Neutrophil (primary cell): ENCODE measurements at regions not wholly inside any gene's neighbourhood (a gene's known extent, or its start where the extent isn't known, plus 50 kb on each side); places are given as distances from the start of the nearest gene placed in this dataset.

ENCODE experiments used
- H3K27ac ChIP-seq: fragments of 200-600 bp; sonication (generic); 2 replicates; pipeline ENCODE4 v1.5.1; 2016; ENCODE audit warnings: mild to moderate bottlenecking, moderate library complexity
- H3K27me3 ChIP-seq: fragments of 200-600 bp; sonication (generic); 2 replicates; pipeline ENCODE4 v1.6.0; 2016; ENCODE audit warnings: mild to moderate bottlenecking
- H3K36me3 ChIP-seq: fragments of 200-600 bp; sonication (generic); 2 replicates; pipeline ENCODE4 v1.5.1; 2017
- H3K4me1 ChIP-seq, 2 experiments: fragments of 200-600 bp in 1 of 2; sonication (generic) in 1 of 2; 1 replicate in 1 of 2; 2 replicates in 1 of 2; pipeline versions ENCODE4 v1.5.1 to v1.6.1; 2013 to 2016; ENCODE audit warnings: low read depth in 1 of 2, low read length in 1 of 2, mild to moderate bottlenecking in 1 of 2, moderate library complexity in 1 of 2; ENCODE audit not compliant: control insufficient read depth in 1 of 2, insufficient read depth in 1 of 2
- H3K4me3 ChIP-seq, 2 experiments: fragments of 200-600 bp in 1 of 2; sonication (generic) in 1 of 2; 1 replicate in 1 of 2; 2 replicates in 1 of 2; pipeline ENCODE4 v1.5.1; 2013 to 2016; ENCODE audit warnings: low read depth in 1 of 2, low read length in 1 of 2, mild to moderate bottlenecking in 1 of 2, moderate library complexity in 1 of 2
- H3K9me3 ChIP-seq: fragments of 200-600 bp; sonication (generic); 2 replicates; pipeline ENCODE4 v1.5.1; 2016
- TF ChIP-seq, protein P1 (sequence below): fragments of 200-600 bp; sonication (generic); IDR thresholded peaks from 2 replicates; pipeline ENCODE4 v1.5.1; 2016; ENCODE audit warnings: antibody characterized with exemption

- Histone ChIP-seq H3K27ac (no peak overlapping the region), H3K4me3 (no peak overlapping the region), H3K4me1 (no peaks in the 10 kb centered on the region), H3K36me3 (no peaks in the 10 kb centered on the region), H3K27me3 (peaks cover 19% of the 10 kb centered on the region), H3K9me3 (no peaks in the 10 kb centered on the region)
- TF ChIP-seq, protein P1, sequence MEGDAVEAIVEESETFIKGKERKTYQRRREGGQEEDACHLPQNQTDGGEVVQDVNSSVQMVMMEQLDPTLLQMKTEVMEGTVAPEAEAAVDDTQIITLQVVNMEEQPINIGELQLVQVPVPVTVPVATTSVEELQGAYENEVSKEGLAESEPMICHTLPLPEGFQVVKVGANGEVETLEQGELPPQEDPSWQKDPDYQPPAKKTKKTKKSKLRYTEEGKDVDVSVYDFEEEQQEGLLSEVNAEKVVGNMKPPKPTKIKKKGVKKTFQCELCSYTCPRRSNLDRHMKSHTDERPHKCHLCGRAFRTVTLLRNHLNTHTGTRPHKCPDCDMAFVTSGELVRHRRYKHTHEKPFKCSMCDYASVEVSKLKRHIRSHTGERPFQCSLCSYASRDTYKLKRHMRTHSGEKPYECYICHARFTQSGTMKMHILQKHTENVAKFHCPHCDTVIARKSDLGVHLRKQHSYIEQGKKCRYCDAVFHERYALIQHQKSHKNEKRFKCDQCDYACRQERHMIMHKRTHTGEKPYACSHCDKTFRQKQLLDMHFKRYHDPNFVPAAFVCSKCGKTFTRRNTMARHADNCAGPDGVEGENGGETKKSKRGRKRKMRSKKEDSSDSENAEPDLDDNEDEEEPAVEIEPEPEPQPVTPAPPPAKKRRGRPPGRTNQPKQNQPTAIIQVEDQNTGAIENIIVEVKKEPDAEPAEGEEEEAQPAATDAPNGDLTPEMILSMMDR = no peak
These were observed 85.4 kb downstream of the CH25H start for GRCh38 chr10:89121764-89122020.

GRCh38 chr10:89120931-89121763 lies 86.0 kb downstream of the CH25H start:
- H3K4me3 ChIP-seq = no peak overlapping the region
- TF ChIP-seq, protein P1 = no peak
- no peaks in the 10 kb centered on the region for H3K9me3 ChIP-seq
- H3K27me3 ChIP-seq = peaks cover 13% of the 10 kb centered on the region
- H3K4me1 ChIP-seq = no peaks in the 10 kb centered on the region
- H3K36me3 ChIP-seq = no peaks in the 10 kb centered on the region
- H3K27ac ChIP-seq = no peak overlapping the region

DNA sequence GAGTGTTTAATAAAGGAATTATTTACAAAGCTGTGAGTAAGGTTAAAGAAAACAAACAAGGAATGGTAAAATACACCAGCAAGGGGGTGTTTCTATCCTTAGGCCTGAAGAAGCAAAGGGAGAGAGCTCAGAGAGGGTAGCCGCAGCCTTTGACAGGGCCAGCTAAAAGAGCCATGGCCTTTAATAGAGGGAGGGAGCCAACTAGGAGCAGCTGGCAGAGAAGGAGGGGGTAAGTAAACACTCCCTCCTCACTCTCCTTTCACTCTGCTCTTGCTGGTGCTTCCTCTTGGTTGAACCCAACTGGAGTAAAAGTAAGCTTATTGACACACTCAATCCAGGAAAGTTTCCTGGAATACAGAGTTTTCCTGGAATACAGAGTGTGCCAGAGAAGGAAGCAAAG lies 87.5 kb downstream of the CH25H start:
- Histone ChIP-seq H3K27ac (no peak overlapping the region), H3K9me3 (no peaks in the 10 kb centered on the region), H3K27me3 (peaks cover 4% of the 10 kb centered on the region), H3K4me3 (no peak overlapping the region), H3K4me1 (no peaks in the 10 kb centered on the region), H3K36me3 (no peaks in the 10 kb centered on the region)
- TF ChIP-seq, protein P1 = no peak

DNA sequence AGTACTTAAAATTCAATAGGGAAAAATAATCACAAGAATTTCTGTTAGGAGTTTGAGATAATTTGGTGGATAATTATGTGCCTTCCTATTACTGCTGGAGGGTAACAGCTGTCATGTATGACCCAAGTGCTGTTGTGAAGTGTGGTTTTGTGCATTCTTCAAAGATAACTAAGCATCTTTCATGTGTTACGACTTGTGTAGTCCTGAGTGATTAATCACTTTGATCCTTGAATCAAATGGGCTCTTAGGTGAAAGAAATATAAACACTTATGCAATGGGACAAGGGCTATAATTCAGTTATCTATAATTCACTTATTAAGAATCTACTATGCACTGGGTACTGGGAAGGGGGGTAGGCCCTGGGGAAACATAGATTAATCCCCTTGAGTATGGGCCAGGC lies 89.0 kb downstream of the CH25H start:
- no peak overlapping the region for H3K27ac ChIP-seq
- H3K4me1 ChIP-seq = no peaks in the 10 kb centered on the region
- no peaks in the 10 kb centered on the region for H3K9me3 ChIP-seq
- TF ChIP-seq, protein P1 = no peak
- H3K4me3 ChIP-seq = no peak overlapping the region
- no peaks in the 10 kb centered on the region for H3K27me3 ChIP-seq
- no peaks in the 10 kb centered on the region for H3K36me3 ChIP-seq

GRCh38 chr10:89115876-89116627 lies 91.1 kb downstream of the CH25H start:
- no peaks in the 10 kb centered on the region for H3K36me3 ChIP-seq
- no peaks in the 10 kb centered on the region for H3K4me1 ChIP-seq
- no peak overlapping the region for H3K4me3 ChIP-seq
- H3K27ac ChIP-seq = no peak overlapping the region
- H3K27me3 ChIP-seq = no peaks in the 10 kb centered on the region
- no peaks in the 10 kb centered on the region for H3K9me3 ChIP-seq
- TF ChIP-seq, protein P1 = no peak
